Cardiac muscle cell (in vitro differentiated cells and primary cell): ENCODE measurements at regions not wholly inside any gene's neighbourhood (a gene's known extent, or its start where the extent isn't known, plus 50 kb on each side); places are given as distances from the start of the nearest gene placed in this dataset.

ENCODE experiments used
- DNase-seq, 2 donors: peaks; one replicate each; pipeline versions ENCODE4 v3.0.0 to v3.0.0-alpha.2; 2010 to 2017; ENCODE audit warnings: low read depth in 1 of 2, low spot score in 1 of 2
- H3K27ac ChIP-seq: fragments of 200-600 bp; sonication (generic); 2 replicates; pipeline ENCODE4 v1.5.1; 2016
- H3K27me3 ChIP-seq: fragments of 200-600 bp; sonication (generic); 2 replicates; pipeline ENCODE4 v1.6.0; 2016; ENCODE audit warnings: control low read depth
- H3K36me3 ChIP-seq: fragments of 200-600 bp; sonication (generic); 2 replicates; pipeline ENCODE4 v1.5.1; 2016; ENCODE audit warnings: control low read depth
- H3K4me1 ChIP-seq: fragments of 200-600 bp; sonication (generic); 2 replicates; pipeline ENCODE4 v1.8.1; 2017; ENCODE audit warnings: low read depth, mild to moderate bottlenecking, mixed run types
- H3K4me3 ChIP-seq: fragments of 200-600 bp; sonication (generic); 2 replicates; pipeline ENCODE4 v1.5.1; 2016; ENCODE audit warnings: mild to moderate bottlenecking
- H3K9me3 ChIP-seq: fragments of 200-600 bp; sonication (generic); 2 replicates; pipeline ENCODE4 v1.5.1; 2017; ENCODE audit warnings: low read depth, mild to moderate bottlenecking, control low read depth
- TF ChIP-seq, protein P1 (sequence below): IDR thresholded peaks from 2 replicates; pipeline ENCODE4 v1.5.1; 2012; ENCODE audit warnings: low read depth, mild to moderate bottlenecking, low read length

DNA sequence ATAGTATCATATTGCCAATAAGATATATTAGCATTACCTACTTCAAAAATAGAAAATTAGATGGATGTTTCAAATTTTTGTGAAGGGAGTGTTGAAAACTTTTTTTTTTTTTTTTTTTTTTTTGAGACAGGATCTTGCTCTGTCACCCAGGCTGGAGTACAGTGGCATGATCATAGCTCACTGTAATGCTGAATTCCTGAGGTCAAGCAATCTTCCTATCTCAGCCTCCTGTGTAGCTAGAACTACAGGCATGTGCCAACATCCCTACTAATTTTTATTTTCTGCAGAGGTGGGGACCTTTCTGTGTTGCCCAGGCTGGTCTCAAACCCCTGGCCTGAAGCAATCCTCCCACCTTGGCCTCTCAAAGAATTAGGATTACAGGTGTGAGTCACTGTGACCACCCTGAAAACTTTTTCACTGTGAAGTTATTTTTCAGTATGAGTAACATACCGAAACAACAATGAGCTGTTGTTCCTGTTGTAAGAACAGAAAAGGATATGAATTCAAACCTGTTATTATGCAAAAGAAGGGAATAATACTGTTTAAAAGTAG lies 266.9 kb downstream of the NEBL start:
- Histone ChIP-seq H3K27me3 (no peaks in the 10 kb centered on the region), H3K4me3 (no peak overlapping the region), H3K27ac (no peak overlapping the region), H3K36me3 (no peaks in the 10 kb centered on the region), H3K4me1 (peaks cover 14% of the 10 kb centered on the region), H3K9me3 (no peaks in the 10 kb centered on the region)
- TF ChIP-seq, protein P1, sequence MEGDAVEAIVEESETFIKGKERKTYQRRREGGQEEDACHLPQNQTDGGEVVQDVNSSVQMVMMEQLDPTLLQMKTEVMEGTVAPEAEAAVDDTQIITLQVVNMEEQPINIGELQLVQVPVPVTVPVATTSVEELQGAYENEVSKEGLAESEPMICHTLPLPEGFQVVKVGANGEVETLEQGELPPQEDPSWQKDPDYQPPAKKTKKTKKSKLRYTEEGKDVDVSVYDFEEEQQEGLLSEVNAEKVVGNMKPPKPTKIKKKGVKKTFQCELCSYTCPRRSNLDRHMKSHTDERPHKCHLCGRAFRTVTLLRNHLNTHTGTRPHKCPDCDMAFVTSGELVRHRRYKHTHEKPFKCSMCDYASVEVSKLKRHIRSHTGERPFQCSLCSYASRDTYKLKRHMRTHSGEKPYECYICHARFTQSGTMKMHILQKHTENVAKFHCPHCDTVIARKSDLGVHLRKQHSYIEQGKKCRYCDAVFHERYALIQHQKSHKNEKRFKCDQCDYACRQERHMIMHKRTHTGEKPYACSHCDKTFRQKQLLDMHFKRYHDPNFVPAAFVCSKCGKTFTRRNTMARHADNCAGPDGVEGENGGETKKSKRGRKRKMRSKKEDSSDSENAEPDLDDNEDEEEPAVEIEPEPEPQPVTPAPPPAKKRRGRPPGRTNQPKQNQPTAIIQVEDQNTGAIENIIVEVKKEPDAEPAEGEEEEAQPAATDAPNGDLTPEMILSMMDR = no peak
- DNase-seq = no peak

- H3K27ac ChIP-seq = no peak overlapping the region
- no peak for DNase-seq
- no peak overlapping the region for H3K4me3 ChIP-seq
- H3K4me1 ChIP-seq = peaks cover 4% of the 10 kb centered on the region
- TF ChIP-seq, protein P1 = no peak
- no peaks in the 10 kb centered on the region for H3K9me3 ChIP-seq
- H3K36me3 ChIP-seq = no peaks in the 10 kb centered on the region
- H3K27me3 ChIP-seq = no peaks in the 10 kb centered on the region
These were observed 269.1 kb downstream of the NEBL start for GRCh38 chr10:20627946-20628507.

- TF ChIP-seq, protein P1 = no peak
These were observed 270.0 kb downstream of the NEBL start for GRCh38 chr10:20627087-20627486.

DNA sequence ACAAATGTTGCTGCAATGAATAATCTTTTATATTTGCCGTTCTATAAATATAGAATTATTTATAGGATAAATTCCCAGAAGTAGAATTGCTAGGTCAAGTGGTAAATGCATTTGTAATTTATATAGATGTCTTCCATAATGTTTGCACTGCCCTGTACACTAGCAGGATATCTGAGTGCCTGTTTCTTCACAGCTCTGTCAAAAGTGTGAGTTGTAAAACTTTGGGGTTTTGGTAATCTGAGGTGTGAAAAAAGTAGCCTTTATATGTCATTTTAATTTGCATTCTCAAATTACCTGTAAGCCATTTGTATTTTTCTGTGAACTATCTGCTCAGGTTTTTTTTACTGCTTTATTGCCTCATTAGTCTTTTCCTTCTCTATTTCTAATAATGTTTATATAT lies 271.2 kb downstream of the NEBL start:
- DNase-seq = no peak
- Histone ChIP-seq H3K4me3 (no peak overlapping the region), H3K4me1 (peaks cover 4% of the 10 kb centered on the region), H3K36me3 (no peaks in the 10 kb centered on the region), H3K9me3 (no peaks in the 10 kb centered on the region), H3K27ac (no peak overlapping the region), H3K27me3 (no peaks in the 10 kb centered on the region)
- TF ChIP-seq, protein P1 = no peak

More at GRCh38 chr10:20627087-20627486, 270.0 kb downstream of the NEBL start:
- no peak overlapping the region for H3K27ac ChIP-seq
- H3K36me3 ChIP-seq = no peaks in the 10 kb centered on the region
- H3K27me3 ChIP-seq = no peaks in the 10 kb centered on the region
- DNase-seq = no peak
- no peak overlapping the region for H3K4me3 ChIP-seq
- peaks cover 4% of the 10 kb centered on the region for H3K4me1 ChIP-seq
- H3K9me3 ChIP-seq = no peaks in the 10 kb centered on the region

GRCh38 chr10:20624642-20625041 lies 272.5 kb downstream of the NEBL start:
- Histone ChIP-seq H3K4me1 (peaks cover 4% of the 10 kb centered on the region), H3K27ac (no peak overlapping the region), H3K27me3 (no peaks in the 10 kb centered on the region), H3K36me3 (no peaks in the 10 kb centered on the region), H3K4me3 (no peak overlapping the region), H3K9me3 (no peaks in the 10 kb centered on the region)
- TF ChIP-seq, protein P1 = no peak
- DNase-seq = peak in 1 of 2 donors; percentile 20
